GM23248 (cell line): ENCODE measurements at regions not wholly inside any gene's neighbourhood (a gene's known extent, or its start where the extent isn't known, plus 50 kb on each side); places are given as distances from the start of the nearest gene placed in this dataset.

Experiments
- DNase-seq: peaks from one replicate; pipeline ENCODE4 v3.0.0-alpha.2; 2015
- H2AFZ ChIP-seq: fragments of 200-600 bp; sonication (generic); 2 replicates; pipeline ENCODE4 v1.6.1; 2016; ENCODE audit warnings: antibody characterized with exemption
- H3F3A ChIP-seq: fragments of 200-600 bp; sonication (generic); 2 replicates; pipeline ENCODE4 v1.6.1; 2016; ENCODE audit warnings: mild to moderate bottlenecking, antibody characterized with exemption, mixed run types; ENCODE audit not compliant: insufficient read depth
- H3K27ac ChIP-seq: fragments of 200-600 bp; sonication (generic); 2 replicates; pipeline ENCODE4 v1.5.1; 2016; ENCODE audit warnings: mild to moderate bottlenecking
- H3K27me3 ChIP-seq: fragments of 200-600 bp; sonication (generic); replicated peaks from 2 replicates; pipeline ENCODE4 v1.6.1; 2016; ENCODE audit warnings: mild to moderate bottlenecking; ENCODE audit not compliant: insufficient read depth
- H3K36me3 ChIP-seq: fragments of 200-600 bp; sonication (generic); 2 replicates; pipeline ENCODE4 v1.6.1; 2016; ENCODE audit warnings: low read depth, mild to moderate bottlenecking
- H3K4me1 ChIP-seq: fragments of 200-600 bp; sonication (generic); 2 replicates; pipeline ENCODE4 v1.6.1; 2016; ENCODE audit warnings: mild to moderate bottlenecking; ENCODE audit not compliant: insufficient read depth
- H3K4me2 ChIP-seq: fragments of 200-600 bp; sonication (generic); one replicate; pipeline ENCODE4 v1.6.1; 2016; ENCODE audit warnings: mild to moderate bottlenecking; ENCODE audit not compliant: unreplicated experiment
- H3K4me3 ChIP-seq: fragments of 200-600 bp; sonication (generic); 2 replicates; pipeline ENCODE4 v1.5.1; 2016; ENCODE audit warnings: mild to moderate bottlenecking
- H3K79me2 ChIP-seq: fragments of 200-600 bp; sonication (generic); 2 replicates; pipeline ENCODE4 v1.6.1; 2016; ENCODE audit warnings: mild to moderate bottlenecking; ENCODE audit not compliant: insufficient read depth
- H3K9ac ChIP-seq: fragments of 200-600 bp; sonication (generic); 2 replicates; pipeline ENCODE4 v1.6.1; 2016; ENCODE audit warnings: mild to moderate bottlenecking
- H3K9me2 ChIP-seq: fragments of 200-600 bp; sonication (generic); 2 replicates; pipeline ENCODE4 v1.6.1; 2016; ENCODE audit warnings: mixed run types, mild to moderate bottlenecking, moderate library complexity; ENCODE audit not compliant: insufficient read depth
- H3K9me3 ChIP-seq: fragments of 200-600 bp; sonication (generic); one replicate; pipeline ENCODE4 v1.6.1; 2017; ENCODE audit warnings: low read depth
- H4K20me1 ChIP-seq: fragments of 200-600 bp; sonication (generic); 2 replicates; pipeline ENCODE4 v1.6.0; 2016; ENCODE audit not compliant: insufficient read depth
- EZH2 ChIP-seq: fragments of 200-600 bp; sonication (generic); IDR thresholded peaks from 2 replicates; pipeline ENCODE4 v1.6.1; 2018; ENCODE audit warnings: antibody characterized with exemption, mild to moderate bottlenecking; ENCODE audit not compliant: insufficient read depth, poor library complexity, severe bottlenecking
- EZH2phosphoT487 ChIP-seq: fragments of 200-600 bp; sonication (generic); IDR thresholded peaks from 2 replicates; pipeline ENCODE4 v1.6.1; 2018; ENCODE audit warnings: antibody characterized with exemption, moderate library complexity, mild to moderate bottlenecking, low read depth; ENCODE audit not compliant: insufficient read depth
- WGBS, 2 experiments: methylation state at CpG; one replicate each; pipeline ENCODE4 v1.1.6; 2015 to 2017; ENCODE audit warnings: low lambda C conversion rate in 2 of 2, low coverage in 1 of 2; ENCODE audit errors: missing lambda C conversion rate in 2 of 2; 5-methylcytosine and 5-hydroxymethylcytosine counted together
- in situ Hi-C: fragments of 300-500 bp; cut with MboI; formaldehyde crosslinking; loops from 2 replicates; pipeline ENCODE4 v1.15.0; 2020

DNA sequence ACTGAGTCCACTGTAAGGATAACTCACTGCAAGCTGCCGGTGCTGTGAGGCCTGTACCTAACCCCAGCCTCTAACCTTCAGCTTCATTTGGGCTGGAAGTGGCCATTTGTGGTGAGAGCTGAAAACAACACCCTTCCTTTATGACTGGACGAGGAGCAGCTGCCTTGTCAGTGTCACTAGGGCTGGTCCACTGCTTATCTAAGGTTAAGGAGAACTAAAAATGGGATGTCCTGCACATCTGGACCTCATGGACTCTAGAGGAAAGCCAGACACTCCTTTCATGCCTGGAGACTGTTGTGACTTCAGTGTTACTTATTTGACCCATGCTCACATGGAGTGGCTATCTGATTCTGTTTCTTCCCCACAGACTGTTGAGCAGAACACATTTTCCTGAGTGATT lies 139.9 kb downstream of the ZNF518B start:
- H3K9me3 ChIP-seq, result no peaks in the 10 kb centered on the region
- no peak overlapping the region for H3K27ac ChIP-seq
- no peaks in the 10 kb centered on the region for H3K79me2 ChIP-seq
- no peaks in the 10 kb centered on the region for H3K9me2 ChIP-seq
- in situ Hi-C loops, result no loop called here
- TF ChIP-seq EZH2phosphoT487 (no peak), EZH2 (no peak)
- WGBS, 2 experiments, result 28 to 41% methylated on average over 2 of the region's 2 CpGs
- no peaks in the 10 kb centered on the region for H4K20me1 ChIP-seq
- no peak overlapping the region for H3K4me3 ChIP-seq
- no peak for DNase-seq
- H3K4me1 ChIP-seq, result no peaks in the 10 kb centered on the region
- H3K4me2 ChIP-seq, result no peak overlapping the region
- no peak overlapping the region for H3K9ac ChIP-seq
- no peaks in the 10 kb centered on the region for H3F3A ChIP-seq
- H2AFZ ChIP-seq, result no peak overlapping the region
- peaks cover 10% of the 10 kb centered on the region for H3K27me3 ChIP-seq
- no peaks in the 10 kb centered on the region for H3K36me3 ChIP-seq

DNA sequence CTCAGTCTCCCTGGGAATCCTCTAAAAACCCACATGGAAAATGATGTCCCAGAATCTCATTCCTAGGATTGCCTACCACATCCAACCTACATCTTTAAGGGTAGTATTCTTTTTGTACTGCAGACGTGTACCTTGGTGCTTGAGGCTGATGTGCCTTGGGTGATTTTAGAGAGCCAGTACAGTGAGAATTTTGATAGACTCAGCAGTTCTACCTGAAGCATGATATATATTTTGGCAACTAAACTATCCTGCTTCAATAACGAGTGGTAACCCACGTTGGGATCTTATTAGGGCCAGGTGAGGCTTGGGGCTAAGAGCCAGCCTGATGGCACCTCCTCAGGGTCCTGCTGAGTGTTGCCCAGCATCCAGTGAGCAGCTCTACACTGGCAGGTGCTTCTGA lies 140.4 kb downstream of the ZNF518B start:
- 40 to 53% methylated on average over 3 of the region's 3 CpGs for WGBS, 2 experiments
- Histone ChIP-seq H3F3A (no peaks in the 10 kb centered on the region), H3K27me3 (peaks cover 8% of the 10 kb centered on the region; the same call in 1 of the 2 replicates), H3K79me2 (no peaks in the 10 kb centered on the region), H2AFZ (no peak overlapping the region), H3K4me3 (no peak overlapping the region), H4K20me1 (no peaks in the 10 kb centered on the region), H3K9ac (no peak overlapping the region), H3K27ac (no peak overlapping the region), H3K9me3 (no peaks in the 10 kb centered on the region), H3K9me2 (no peaks in the 10 kb centered on the region), H3K4me2 (no peak overlapping the region), H3K4me1 (no peaks in the 10 kb centered on the region), H3K36me3 (no peaks in the 10 kb centered on the region)
- TF ChIP-seq EZH2, result no peak
- no peak for TF ChIP-seq EZH2phosphoT487
- in situ Hi-C loops, result no loop called here
- DNase-seq, result no peak

DNA sequence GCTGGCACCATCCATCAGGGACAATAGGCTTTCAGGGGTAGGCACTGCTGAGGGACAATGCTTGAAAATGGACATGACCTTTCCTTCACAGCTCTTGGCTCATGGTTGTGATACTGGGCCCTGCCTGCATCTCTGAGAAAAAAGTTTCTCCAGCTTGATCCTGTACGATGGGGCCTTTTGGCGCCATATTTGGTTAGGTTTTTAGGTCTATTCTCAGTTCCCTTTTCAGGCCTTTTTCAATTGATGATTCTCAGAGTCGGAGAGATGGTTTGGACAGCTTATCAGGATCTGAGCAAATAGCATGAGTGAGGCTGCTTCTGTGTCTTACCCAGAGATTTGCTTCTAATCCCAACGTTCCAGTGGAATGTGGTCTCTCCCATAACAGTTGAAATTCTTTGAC lies 141.6 kb downstream of the ZNF518B start:
- no peaks in the 10 kb centered on the region for H3K4me1 ChIP-seq
- no peak for DNase-seq
- H3F3A ChIP-seq, result no peaks in the 10 kb centered on the region
- H3K4me2 ChIP-seq, result no peak overlapping the region
- in situ Hi-C loops, result no loop called here
- H4K20me1 ChIP-seq, result no peaks in the 10 kb centered on the region
- TF ChIP-seq EZH2 (no peak), EZH2phosphoT487 (no peak)
- no peaks in the 10 kb centered on the region for H3K9me2 ChIP-seq
- no peaks in the 10 kb centered on the region for H3K9me3 ChIP-seq
- H3K36me3 ChIP-seq, result no peaks in the 10 kb centered on the region
- no peak overlapping the region for H3K9ac ChIP-seq
- H2AFZ ChIP-seq, result no peak overlapping the region
- H3K79me2 ChIP-seq, result no peaks in the 10 kb centered on the region
- H3K27me3 ChIP-seq, result no peaks in the 10 kb centered on the region
- 66 to 72% methylated on average over 4 of the region's 4 CpGs for WGBS, 2 experiments
- no peak overlapping the region for H3K27ac ChIP-seq
- H3K4me3 ChIP-seq, result no peak overlapping the region

DNA sequence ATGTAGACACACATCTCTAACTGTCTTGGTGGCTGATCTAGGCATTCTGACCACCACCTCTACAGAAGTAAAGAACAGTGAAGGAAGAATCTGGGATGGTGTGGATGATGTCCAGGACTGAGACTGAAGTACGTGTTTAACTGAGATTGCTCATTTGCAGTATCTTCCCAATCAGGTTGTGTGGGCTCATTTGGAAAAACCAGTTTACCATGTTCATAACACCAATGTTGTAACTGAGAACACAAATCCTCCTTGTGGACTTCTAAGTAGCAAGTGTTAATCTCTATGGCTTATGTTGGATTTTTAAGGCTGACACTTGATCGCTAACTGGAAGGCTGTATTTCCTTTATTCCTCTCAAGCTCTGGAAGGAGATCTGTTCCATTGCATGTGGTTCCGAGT lies 144.7 kb downstream of the ZNF518B start:
- in situ Hi-C loops, result no loop called here
- no peaks in the 10 kb centered on the region for H3K36me3 ChIP-seq
- 56 to 60% methylated on average over 3 of the region's 3 CpGs for WGBS, 2 experiments
- no peaks in the 10 kb centered on the region for H3F3A ChIP-seq
- H3K9ac ChIP-seq, result no peak overlapping the region
- H3K27me3 ChIP-seq, result no peaks in the 10 kb centered on the region
- H3K27ac ChIP-seq, result no peak overlapping the region
- H3K79me2 ChIP-seq, result no peaks in the 10 kb centered on the region
- H4K20me1 ChIP-seq, result no peaks in the 10 kb centered on the region
- no peak overlapping the region for H3K4me3 ChIP-seq
- TF ChIP-seq EZH2phosphoT487, result no peak
- TF ChIP-seq EZH2, result no peak
- no peaks in the 10 kb centered on the region for H3K4me1 ChIP-seq
- no peak overlapping the region for H2AFZ ChIP-seq
- DNase-seq, result no peak
- no peak overlapping the region for H3K4me2 ChIP-seq
- no peaks in the 10 kb centered on the region for H3K9me3 ChIP-seq
- H3K9me2 ChIP-seq, result no peaks in the 10 kb centered on the region

DNA sequence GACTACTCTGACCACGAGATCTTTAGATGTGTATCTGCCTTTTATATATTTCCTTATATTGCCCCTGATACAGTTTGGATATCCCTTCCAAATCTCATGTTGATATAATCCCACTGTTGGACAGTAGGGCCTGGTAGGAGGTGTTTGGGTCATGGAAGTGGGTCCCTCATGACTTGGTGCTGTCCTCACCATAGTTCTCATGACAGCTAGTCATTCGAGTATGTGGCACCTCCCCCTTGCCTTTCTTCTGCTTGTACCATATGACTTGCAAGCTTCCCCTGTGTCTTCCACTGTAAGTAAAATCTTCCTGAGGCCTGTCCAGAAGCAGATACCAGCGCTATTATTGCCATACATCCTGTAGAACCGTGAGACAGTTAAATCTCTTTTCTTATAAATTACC lies 145.3 kb downstream of the ZNF518B start:
- Histone ChIP-seq H3K79me2 (no peaks in the 10 kb centered on the region), H3K9me3 (no peaks in the 10 kb centered on the region), H3K9ac (no peak overlapping the region), H3K4me3 (no peak overlapping the region), H3K4me1 (no peaks in the 10 kb centered on the region), H3K27ac (no peak overlapping the region), H3K36me3 (no peaks in the 10 kb centered on the region), H2AFZ (no peak overlapping the region), H3K4me2 (no peak overlapping the region), H4K20me1 (no peaks in the 10 kb centered on the region), H3K27me3 (no peaks in the 10 kb centered on the region), H3F3A (no peaks in the 10 kb centered on the region), H3K9me2 (no peaks in the 10 kb centered on the region)
- in situ Hi-C loops, result no loop called here
- 51 to 52% methylated on average over 4 of the region's 4 CpGs for WGBS, 2 experiments
- no peak for DNase-seq
- TF ChIP-seq EZH2 (no peak), EZH2phosphoT487 (no peak)
